MCF 10A (cell line): ENCODE measurements at regions not wholly inside any gene's neighbourhood (a gene's known extent, or its start where the extent isn't known, plus 50 kb on each side); places are given as distances from the start of the nearest gene placed in this dataset.

Experiments
- BruUV-seq: library from RNA; stranded (reverse); fragments of 400-500 nt; replicated peaks from 2 replicates; lab custom pipeline; 2021; lab: Mats Ljungman, UMichigan
- CTCF ChIA-PET: fragments of 300-600 bp; sonication (Branson Sonifier 250); formaldehyde crosslinking; extraction: SDS; loops from one replicate; lab custom pipeline; 2021; ENCODE audit warnings: antibody characterized with exemption, inconsistent platforms; lab: Yijun Ruan, JAX
- POLR2A ChIA-PET: fragments of 300-600, 350-650 bp; sonication (Branson Sonifier 250); formaldehyde crosslinking; extraction: SDS; loops from one replicate; lab custom pipeline; 2020; ENCODE audit warnings: antibody characterized with exemption, inconsistent platforms; lab: Yijun Ruan, JAX
- DNase-seq: peaks from one replicate; pipeline ENCODE4 v3.0.0-alpha.2; 2018; ENCODE audit not compliant: unreplicated experiment
- H3K27ac Mint-ChIP-seq: one replicate; pipeline ENCODE4 v1.8.0; 2022; ENCODE audit warnings: mild to moderate bottlenecking, low read depth, mixed read lengths; ENCODE audit not compliant: unreplicated experiment
- H3K27me3 Mint-ChIP-seq: one replicate; pipeline ENCODE4 v1.8.0; 2022; ENCODE audit warnings: mixed read lengths; ENCODE audit not compliant: insufficient read depth, unreplicated experiment
- H3K36me3 Mint-ChIP-seq: one replicate; pipeline ENCODE4 v1.8.0; 2022; ENCODE audit warnings: mild to moderate bottlenecking, moderate library complexity, mixed read lengths; ENCODE audit not compliant: insufficient read depth, unreplicated experiment
- H3K4me1 Mint-ChIP-seq: one replicate; pipeline ENCODE4 v1.8.0; 2022; ENCODE audit warnings: mixed read lengths; ENCODE audit not compliant: insufficient read depth, unreplicated experiment
- H3K4me3 Mint-ChIP-seq: one replicate; pipeline ENCODE4 v1.8.0; 2022; ENCODE audit warnings: mild to moderate bottlenecking, moderate library complexity, mixed read lengths; ENCODE audit not compliant: unreplicated experiment
- H3K9me3 Mint-ChIP-seq: one replicate; pipeline ENCODE4 v1.8.0; 2022; ENCODE audit warnings: mixed read lengths; ENCODE audit not compliant: unreplicated experiment
- CTCF ChIP-seq: fragments of 200-600 bp; IDR thresholded peaks from one replicate; pipeline ENCODE4 v1.8.0; 2022; ENCODE audit warnings: antibody characterized with exemption, mild to moderate bottlenecking; ENCODE audit not compliant: unreplicated experiment
- intact Hi-C: fragments of 100-400 bp; cut with micrococcal nuclease; formaldehyde crosslinking; loops from 2 replicates; pipeline ENCODE4 v1.14.1; 2022

GRCh38 chr9:1766042-1766441 lies 249.1 kb upstream of the SMARCA2 start:
- CTCF ChIA-PET = no interaction called here
- Mint-ChIP-seq H3K4me3 (no peak overlapping the region), H3K4me1 (no peaks in the 10 kb centered on the region), H3K27me3 (peaks cover 21% of the 10 kb centered on the region), H3K36me3 (peaks cover 4% of the 10 kb centered on the region), H3K27ac (no peak overlapping the region), H3K9me3 (no peaks in the 10 kb centered on the region)
- intact Hi-C loops = no loop called here
- no peak for DNase-seq
- no peak for TF ChIP-seq CTCF
- no TSS peak for BruUV-seq
- POLR2A ChIA-PET = no interaction called here

GRCh38 chr9:1768561-1768960 lies 246.6 kb upstream of the SMARCA2 start:
- Mint-ChIP-seq H3K27ac (no peak overlapping the region), H3K36me3 (peaks cover 4% of the 10 kb centered on the region), H3K4me1 (no peaks in the 10 kb centered on the region), H3K27me3 (peaks cover 21% of the 10 kb centered on the region), H3K4me3 (no peak overlapping the region), H3K9me3 (no peaks in the 10 kb centered on the region)
- ChIA-PET CTCF (no interaction called here), POLR2A (no interaction called here)
- TF ChIP-seq CTCF = no peak
- intact Hi-C loops = no loop called here
- BruUV-seq = no TSS peak
- no peak for DNase-seq

- no peaks in the 10 kb centered on the region for H3K9me3 Mint-ChIP-seq
- H3K4me1 Mint-ChIP-seq = no peaks in the 10 kb centered on the region
- CTCF ChIA-PET = interaction anchor here (0.8 kb wide), 1 partner anchor 11 kb away, joined by 4 read pairs; no protein-coding TSS in a partner anchor
- DNase-seq = no peak
- H3K27ac Mint-ChIP-seq = no peak overlapping the region
- BruUV-seq = no TSS peak
- no peak for TF ChIP-seq CTCF
- peaks cover 21% of the 10 kb centered on the region for H3K27me3 Mint-ChIP-seq
- no peak overlapping the region for H3K4me3 Mint-ChIP-seq
- POLR2A ChIA-PET = interaction anchor here (0.9 kb wide), 1 partner anchor 14 kb away, joined by 3 read pairs; no protein-coding TSS in a partner anchor
- no peaks in the 10 kb centered on the region for H3K36me3 Mint-ChIP-seq
- intact Hi-C loops = no loop called here
Measured at GRCh38 chr9:1771094-1771789, 243.9 kb upstream of the SMARCA2 start.

- CTCF ChIA-PET = no interaction called here
- no peak overlapping the region for H3K4me3 Mint-ChIP-seq
- POLR2A ChIA-PET = no interaction called here
- no peaks in the 10 kb centered on the region for H3K9me3 Mint-ChIP-seq
- intact Hi-C loops = no loop called here
- no peak overlapping the region for H3K27ac Mint-ChIP-seq
- no peaks in the 10 kb centered on the region for H3K27me3 Mint-ChIP-seq
- H3K36me3 Mint-ChIP-seq = no peaks in the 10 kb centered on the region
- no TSS peak for BruUV-seq
- no peak for TF ChIP-seq CTCF
- no peak for DNase-seq
- no peaks in the 10 kb centered on the region for H3K4me1 Mint-ChIP-seq
Measured at GRCh38 chr9:1775230-1775629, 239.9 kb upstream of the SMARCA2 start.
